ENCODE measurements at regions not wholly inside any gene's neighbourhood (a gene's known extent, or its start where the extent isn't known, plus 50 kb on each side); places are given as distances from the start of the nearest gene placed in this dataset.

DNA sequence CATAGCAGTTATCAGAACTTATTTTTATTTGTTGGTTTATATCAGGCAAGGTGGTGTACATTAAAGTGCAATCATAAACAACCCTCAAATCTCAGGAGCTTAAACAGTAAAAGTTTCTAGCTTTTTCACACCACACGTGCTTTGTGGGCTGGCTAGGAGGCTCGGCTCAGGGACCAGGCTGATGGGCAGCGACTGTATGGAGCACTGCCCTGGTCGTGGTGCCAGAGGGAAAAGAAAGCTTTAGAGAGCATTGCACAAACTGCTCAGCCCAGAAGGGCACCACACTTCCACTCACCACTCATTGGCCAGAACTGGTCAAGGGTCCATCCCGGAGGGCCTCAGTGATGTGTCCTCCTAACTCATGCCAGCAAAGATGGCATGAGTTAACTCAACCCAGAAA is 123.2 kb downstream of the AQP9 start:
- TF ChIP-seq, protein P1, sequence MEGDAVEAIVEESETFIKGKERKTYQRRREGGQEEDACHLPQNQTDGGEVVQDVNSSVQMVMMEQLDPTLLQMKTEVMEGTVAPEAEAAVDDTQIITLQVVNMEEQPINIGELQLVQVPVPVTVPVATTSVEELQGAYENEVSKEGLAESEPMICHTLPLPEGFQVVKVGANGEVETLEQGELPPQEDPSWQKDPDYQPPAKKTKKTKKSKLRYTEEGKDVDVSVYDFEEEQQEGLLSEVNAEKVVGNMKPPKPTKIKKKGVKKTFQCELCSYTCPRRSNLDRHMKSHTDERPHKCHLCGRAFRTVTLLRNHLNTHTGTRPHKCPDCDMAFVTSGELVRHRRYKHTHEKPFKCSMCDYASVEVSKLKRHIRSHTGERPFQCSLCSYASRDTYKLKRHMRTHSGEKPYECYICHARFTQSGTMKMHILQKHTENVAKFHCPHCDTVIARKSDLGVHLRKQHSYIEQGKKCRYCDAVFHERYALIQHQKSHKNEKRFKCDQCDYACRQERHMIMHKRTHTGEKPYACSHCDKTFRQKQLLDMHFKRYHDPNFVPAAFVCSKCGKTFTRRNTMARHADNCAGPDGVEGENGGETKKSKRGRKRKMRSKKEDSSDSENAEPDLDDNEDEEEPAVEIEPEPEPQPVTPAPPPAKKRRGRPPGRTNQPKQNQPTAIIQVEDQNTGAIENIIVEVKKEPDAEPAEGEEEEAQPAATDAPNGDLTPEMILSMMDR (IDR thresholded peaks at IDR 0.05), result no peak
- no peak for TF ChIP-seq POLR2A (IDR thresholded peaks at IDR 0.05)
